Stimulated activated CD8-positive, alpha-beta memory T cell treated with anti-CD3 and anti-CD28 coated beads, Interleukin-2, amount 100 ng/mL, for 1 hour (primary cell): ENCODE measurements at regions not wholly inside any gene's neighbourhood (a gene's known extent, or its start where the extent isn't known, plus 50 kb on each side); places are given as distances from the start of the nearest gene placed in this dataset.
"Not testable (repeated sequence)": the region's sequence is repeated elsewhere in the genome, so short reads cannot be mapped to it uniquely, and the experiment has no call there.

ENCODE experiments used
- DNase-seq, 2 donors: peaks; one replicate each; pipeline ENCODE4 v3.0.0-alpha.2; 2020; ENCODE audit warnings: low read depth in 2 of 2

GRCh38 chr9:129414377-129414992 is 206.4 kb downstream of the C9orf50 start:
- no peak for DNase-seq

- DNase-seq, result peak; percentile 99
Measured at GRCh38 chr9:129413537-129414376, 207.1 kb downstream of the C9orf50 start.

- peak in 1 of 2 donors; percentile 23 for DNase-seq
Measured at GRCh38 chr9:129412814-129413536, 207.9 kb downstream of the C9orf50 start.

- not testable (repeated sequence) for DNase-seq
Measured at GRCh38 chr9:129412176-129412813, 208.6 kb downstream of the C9orf50 start.

GRCh38 chr9:129411501-129412175 is 209.3 kb downstream of the C9orf50 start:
- no peak for DNase-seq

- DNase-seq, result no peak
Measured at GRCh38 chr9:129410226-129410625, 210.7 kb downstream of the C9orf50 start.

- no peak for DNase-seq
Measured at GRCh38 chr9:129408535-129409215, 212.2 kb downstream of the C9orf50 start.

GRCh38 chr9:129407905-129408452 is 212.9 kb downstream of the C9orf50 start:
- no peak for DNase-seq

- no peak for DNase-seq
Measured at GRCh38 chr9:129406278-129407225, 214.3 kb downstream of the C9orf50 start.

GRCh38 chr9:129405827-129406213 is 215.1 kb downstream of the C9orf50 start:
- DNase-seq, result no peak

GRCh38 chr9:129405089-129405826 is 215.6 kb downstream of the C9orf50 start:
- no peak for DNase-seq

GRCh38 chr9:129404621-129405020 is 216.3 kb downstream of the C9orf50 start:
- DNase-seq, result no peak

GRCh38 chr9:129403779-129404620 is 216.9 kb downstream of the C9orf50 start:
- no peak for DNase-seq

GRCh38 chr9:129402931-129403778 is 217.7 kb downstream of the C9orf50 start:
- no peak for DNase-seq

GRCh38 chr9:129402371-129402739 is 218.5 kb downstream of the C9orf50 start:
- no peak for DNase-seq

GRCh38 chr9:129401623-129402370 is 219.1 kb downstream of the C9orf50 start:
- no peak for DNase-seq
